K562 (cell line): ENCODE measurements at regions not wholly inside any gene's neighbourhood (a gene's known extent, or its start where the extent isn't known, plus 50 kb on each side); places are given as distances from the start of the nearest gene placed in this dataset.

Source experiments
- ADNP ChIP-seq: fragments of 200-800 bp; sonication (Bioruptor generic); IDR thresholded peaks from 2 replicates; pipeline ENCODE4 v1.6.1; 2016; ENCODE audit warnings: missing genetic modification characterization, missing compliant biosample characterization
- AFF4 ChIP-seq: sonication (generic); formaldehyde crosslinking; IDR thresholded peaks from 2 replicates; pipeline ENCODE4 v1.8.0; 2023; ENCODE audit warnings: mild to moderate bottlenecking, missing genetic modification reagents
- BRF1 ChIP-seq: IDR thresholded peaks from 3 replicates; pipeline ENCODE4 v1.6.1; 2011; ENCODE audit warnings: borderline replicate concordance, mild to moderate bottlenecking; ENCODE audit not compliant: insufficient read length; ENCODE audit errors: extremely low read depth
- CHD1 ChIP-seq: fragments of 200-600 bp; sonication (generic); IDR thresholded peaks from one replicate; pipeline ENCODE4 v1.6.1; 2012; ENCODE audit warnings: mild to moderate bottlenecking, moderate library complexity, low read length, inconsistent platforms
- DNMT1 ChIP-seq: fragments of 450-650 bp; IDR thresholded peaks from 2 replicates; pipeline ENCODE4 v1.6.1; 2016; ENCODE audit warnings: antibody characterized with exemption, mild to moderate bottlenecking
- EP300 ChIP-seq: IDR thresholded peaks from 2 replicates; pipeline ENCODE4 v1.6.1; 2012; ENCODE audit warnings: low read length, improper control_type of control experiment
- FIP1L1 ChIP-seq: fragments of 200-400 bp; formaldehyde crosslinking; IDR thresholded peaks from 2 replicates; pipeline ENCODE4 v1.6.1; 2018; ENCODE audit warnings: mild to moderate bottlenecking, low read depth, low read length; ENCODE audit not compliant: poor library complexity, severe bottlenecking
- HMG20A ChIP-seq: fragments of 450-650 bp; formaldehyde crosslinking; conservative IDR thresholded peaks from 2 replicates; pipeline ENCODE4 v1.4.0; 2020; ENCODE audit warnings: mild to moderate bottlenecking, mixed read lengths
- NFYB ChIP-seq: IDR thresholded peaks from 2 replicates; pipeline ENCODE4 v1.6.1; 2011; ENCODE audit warnings: mild to moderate bottlenecking, moderate library complexity; ENCODE audit not compliant: insufficient read length; ENCODE audit errors: extremely low read depth
- POU5F1 ChIP-seq: fragments of 150-350 bp; IDR thresholded peaks from 2 replicates; pipeline ENCODE4 v1.6.1; 2014; ENCODE audit warnings: borderline replicate concordance, low read length, low read depth, mild to moderate bottlenecking; ENCODE audit not compliant: partially characterized antibody
- REST ChIP-seq, 2 experiments: fragments of 450-650 bp; formaldehyde crosslinking in 1 of 2; IDR thresholded peaks; 2 replicates each; pipeline versions ENCODE4 v1.4.0 to v1.6.1; 2014 to 2020; ENCODE audit warnings: mild to moderate bottlenecking in 2 of 2, borderline replicate concordance in 1 of 2, low read depth in 1 of 2
- SP2 ChIP-seq: IDR thresholded peaks from 2 replicates; pipeline ENCODE4 v1.6.1; 2011; ENCODE audit warnings: mild to moderate bottlenecking, low read depth, low read length, moderate library complexity; ENCODE audit not compliant: poor library complexity, severe bottlenecking; ENCODE audit errors: extremely low read depth
- TF ChIP-seq, protein P1 (sequence below): sonication (generic); formaldehyde crosslinking; IDR thresholded peaks from 2 replicates; pipeline ENCODE4 v1.8.1; 2023; ENCODE audit warnings: mild to moderate bottlenecking, missing genetic modification reagents
- TF ChIP-seq, protein P2 (sequence below), 3 experiments: IDR thresholded peaks in 2 of 3; conservative IDR thresholded peaks in 1 of 3; 2 replicates each; pipeline ENCODE4 v1.5.1; 2011 to 2012; ENCODE audit warnings: low read length in 3 of 3, mild to moderate bottlenecking in 3 of 3, control low read depth in 2 of 3, improper control_type of control experiment in 1 of 3, inconsistent platforms in 1 of 3, low read depth in 1 of 3, mixed read lengths in 1 of 3, moderate library complexity in 1 of 3; ENCODE audit not compliant: insufficient read depth in 2 of 3

DNA sequence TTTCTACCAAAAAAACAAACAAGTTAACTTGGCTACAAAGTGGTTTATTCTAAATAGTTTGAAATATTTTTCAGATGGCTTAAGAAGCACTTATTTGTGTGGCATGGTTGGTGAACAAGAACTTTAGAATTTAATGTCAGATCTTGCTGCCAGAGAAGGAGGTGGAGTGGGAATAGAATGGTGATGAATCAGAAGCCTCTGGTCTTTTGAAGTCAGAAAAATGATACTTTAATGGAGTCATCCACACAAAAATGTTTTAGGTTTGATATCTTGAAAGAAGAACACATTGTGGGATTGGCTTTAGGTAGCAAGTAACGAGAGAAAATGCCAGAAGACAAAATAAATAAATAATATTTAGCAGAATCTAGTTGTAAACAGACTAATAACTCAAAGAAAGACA, 243.1 kb upstream of the FANCL start:
- TF ChIP-seq NFYB (no peak), CHD1 (no peak), AFF4 (CRISPR knock-in tag) (no peak), BRF1 (no peak), FIP1L1 (no peak), EP300 (no peak), HMG20A (CRISPR knock-in tag) (no peak), SP2 (no peak), POU5F1 (no peak), ADNP (tag) (no peak), REST (IDR thresholded peaks at IDR 0.05; ENCODE audit: borderline replicate concordance) (no peak), REST (CRISPR knock-in tag; IDR thresholded peaks at IDR 0.05; ENCODE audit: low read depth) (no peak), DNMT1 (no peak)
- TF ChIP-seq, protein P1, sequence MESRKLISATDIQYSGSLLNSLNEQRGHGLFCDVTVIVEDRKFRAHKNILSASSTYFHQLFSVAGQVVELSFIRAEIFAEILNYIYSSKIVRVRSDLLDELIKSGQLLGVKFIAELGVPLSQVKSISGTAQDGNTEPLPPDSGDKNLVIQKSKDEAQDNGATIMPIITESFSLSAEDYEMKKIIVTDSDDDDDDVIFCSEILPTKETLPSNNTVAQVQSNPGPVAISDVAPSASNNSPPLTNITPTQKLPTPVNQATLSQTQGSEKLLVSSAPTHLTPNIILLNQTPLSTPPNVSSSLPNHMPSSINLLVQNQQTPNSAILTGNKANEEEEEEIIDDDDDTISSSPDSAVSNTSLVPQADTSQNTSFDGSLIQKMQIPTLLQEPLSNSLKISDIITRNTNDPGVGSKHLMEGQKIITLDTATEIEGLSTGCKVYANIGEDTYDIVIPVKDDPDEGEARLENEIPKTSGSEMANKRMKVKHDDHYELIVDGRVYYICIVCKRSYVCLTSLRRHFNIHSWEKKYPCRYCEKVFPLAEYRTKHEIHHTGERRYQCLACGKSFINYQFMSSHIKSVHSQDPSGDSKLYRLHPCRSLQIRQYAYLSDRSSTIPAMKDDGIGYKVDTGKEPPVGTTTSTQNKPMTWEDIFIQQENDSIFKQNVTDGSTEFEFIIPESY (CRISPR knock-in tag): no peak
- TF ChIP-seq, protein P2, sequence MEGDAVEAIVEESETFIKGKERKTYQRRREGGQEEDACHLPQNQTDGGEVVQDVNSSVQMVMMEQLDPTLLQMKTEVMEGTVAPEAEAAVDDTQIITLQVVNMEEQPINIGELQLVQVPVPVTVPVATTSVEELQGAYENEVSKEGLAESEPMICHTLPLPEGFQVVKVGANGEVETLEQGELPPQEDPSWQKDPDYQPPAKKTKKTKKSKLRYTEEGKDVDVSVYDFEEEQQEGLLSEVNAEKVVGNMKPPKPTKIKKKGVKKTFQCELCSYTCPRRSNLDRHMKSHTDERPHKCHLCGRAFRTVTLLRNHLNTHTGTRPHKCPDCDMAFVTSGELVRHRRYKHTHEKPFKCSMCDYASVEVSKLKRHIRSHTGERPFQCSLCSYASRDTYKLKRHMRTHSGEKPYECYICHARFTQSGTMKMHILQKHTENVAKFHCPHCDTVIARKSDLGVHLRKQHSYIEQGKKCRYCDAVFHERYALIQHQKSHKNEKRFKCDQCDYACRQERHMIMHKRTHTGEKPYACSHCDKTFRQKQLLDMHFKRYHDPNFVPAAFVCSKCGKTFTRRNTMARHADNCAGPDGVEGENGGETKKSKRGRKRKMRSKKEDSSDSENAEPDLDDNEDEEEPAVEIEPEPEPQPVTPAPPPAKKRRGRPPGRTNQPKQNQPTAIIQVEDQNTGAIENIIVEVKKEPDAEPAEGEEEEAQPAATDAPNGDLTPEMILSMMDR (IDR thresholded peaks at IDR 0.05 in 2 of 3, conservative IDR thresholded peaks at IDR 0.05 in 1 of 3; ENCODE audit: insufficient read depth in 2 of 3, low read depth in 1 of 3, low read length in 3 of 3): no peak
